ENCODE measurements at regions not wholly inside any gene's neighbourhood (a gene's known extent, or its start where the extent isn't known, plus 50 kb on each side); places are given as distances from the start of the nearest gene placed in this dataset.
A peak's percentile ranks its signal among the peaks of the same experiment; 100 is the strongest.
"Not testable (repeated sequence)": the region's sequence is repeated elsewhere in the genome, so short reads cannot be mapped to it uniquely, and the experiment has no call there.

DNA sequence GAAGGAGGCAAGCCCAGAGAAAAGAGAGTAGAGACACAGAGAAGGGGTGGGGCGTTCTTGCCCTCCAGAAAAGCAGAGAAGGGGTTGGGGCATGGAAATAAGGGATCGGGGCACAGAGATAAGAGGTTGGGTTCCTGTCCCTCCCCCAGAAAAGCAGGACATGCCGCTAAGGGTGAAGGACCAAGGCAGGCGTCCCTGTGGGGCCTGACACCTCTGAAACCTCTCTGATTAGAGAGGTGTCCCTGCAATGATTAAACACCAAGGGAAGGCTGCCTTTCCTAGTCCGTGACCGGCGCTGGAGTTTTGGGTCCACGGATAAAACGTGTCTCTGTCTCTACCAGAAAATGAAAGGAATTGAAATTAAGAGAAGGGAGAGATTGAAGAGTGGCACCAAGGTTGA lies 914.0 kb upstream of the CRIM1 start:
- H3K27ac Mint-ChIP-seq; DNase-seq (ENCODE audit: low spot score); POLR2A ChIA-PET; H3K36me3 Mint-ChIP-seq; ATAC-seq; H3K4me3 Mint-ChIP-seq; CTCF ChIA-PET; H3K9me3 Mint-ChIP-seq; H3K27me3 Mint-ChIP-seq (ENCODE audit: low read depth): not testable (repeated sequence)
- H3K4me1 Mint-ChIP-seq, result peaks cover 26% of the 10 kb centered on the region

DNA sequence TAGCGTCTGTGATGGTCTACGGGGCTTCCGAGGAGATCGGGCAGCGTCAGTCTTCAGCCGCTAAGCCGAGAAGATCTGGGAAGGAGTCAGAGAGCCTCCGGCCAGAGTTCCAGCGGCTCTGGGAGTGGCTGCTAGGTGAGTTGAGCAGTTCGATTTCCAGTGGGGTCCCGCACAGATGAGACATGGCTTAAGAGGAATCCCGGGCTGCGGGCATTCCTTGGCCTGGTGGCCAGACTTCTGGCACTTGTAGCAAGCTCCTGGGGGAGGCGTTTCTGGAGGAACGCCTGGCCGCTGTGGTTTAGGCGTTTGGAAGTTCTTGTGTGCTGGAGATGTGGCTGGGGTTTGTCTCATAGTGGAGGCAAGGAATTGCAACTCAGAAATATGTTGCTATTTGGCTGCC lies 915.3 kb upstream of the CRIM1 start:
- ATAC-seq; CTCF ChIA-PET; DNase-seq (ENCODE audit: low spot score); H3K9me3 Mint-ChIP-seq; H3K27me3 Mint-ChIP-seq (ENCODE audit: low read depth); H3K36me3 Mint-ChIP-seq; H3K27ac Mint-ChIP-seq; H3K4me3 Mint-ChIP-seq; POLR2A ChIA-PET: not testable (repeated sequence)
- H3K4me1 Mint-ChIP-seq, result peaks cover 33% of the 10 kb centered on the region

DNA sequence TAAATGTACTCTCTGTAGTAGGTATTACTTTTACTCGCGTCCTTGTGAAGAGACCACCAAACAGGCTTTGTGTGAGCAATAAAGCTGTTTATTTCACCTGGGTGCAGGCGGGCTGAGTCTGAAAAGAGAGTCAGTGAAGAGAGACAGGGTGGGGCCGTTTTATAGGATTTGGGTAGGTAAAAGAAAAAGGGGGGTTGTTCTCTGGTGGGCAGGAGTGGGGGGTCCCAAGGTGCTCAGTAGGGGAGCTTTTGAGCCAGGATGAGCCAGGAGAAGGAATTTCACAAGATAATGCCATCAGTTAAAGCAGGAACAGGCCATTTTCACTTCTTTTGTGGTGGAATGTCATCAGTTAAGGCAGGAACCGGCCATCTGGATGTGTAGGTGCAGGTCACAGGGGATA lies 918.7 kb upstream of the CRIM1 start:
- ATAC-seq (peak; percentile 57; the same call in 1 of the 2 replicates), DNase-seq (ENCODE audit: low spot score) (peak; percentile 16)
- peaks cover 21% of the 10 kb centered on the region for H3K9me3 Mint-ChIP-seq
- peak overlapping the region; percentile 71; the same call in 1 of the 2 replicates for H3K27ac Mint-ChIP-seq
- peaks cover 27% of the 10 kb centered on the region for H3K4me1 Mint-ChIP-seq
- CTCF ChIA-PET, result interaction anchor here (1.1 kb wide), 1 partner anchor 19 kb away, joined by 3 read pairs; no protein-coding TSS in a partner anchor
- H3K27me3 Mint-ChIP-seq (ENCODE audit: low read depth); POLR2A ChIA-PET; H3K4me3 Mint-ChIP-seq: not testable (repeated sequence)
- peaks cover 17% of the 10 kb centered on the region for H3K36me3 Mint-ChIP-seq

DNA sequence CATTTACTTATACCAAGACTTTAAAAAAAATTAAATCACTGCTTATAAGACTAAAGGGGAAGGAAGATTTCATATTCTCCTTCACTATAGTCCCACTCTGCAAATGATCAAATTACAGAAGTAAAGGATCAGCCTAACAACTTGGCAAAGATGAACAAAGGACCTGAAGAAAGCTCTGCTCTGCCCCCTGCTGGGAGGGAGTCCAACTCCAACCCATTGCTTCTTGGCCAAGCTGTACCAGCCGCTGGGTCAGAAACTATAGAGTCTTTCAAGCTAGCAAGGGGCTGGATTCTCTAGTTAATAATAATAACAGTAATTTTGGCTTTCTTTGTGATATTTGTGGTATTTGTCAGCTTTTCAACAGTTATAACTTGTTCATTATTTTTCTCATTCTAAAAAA lies 927.0 kb upstream of the CRIM1 start:
- POLR2A ChIA-PET, result no interaction called here
- H3K36me3 Mint-ChIP-seq, result peaks cover 2% of the 10 kb centered on the region; the same call in 1 of the 2 replicates
- 0 out of 2 replicates have a peak, but pooled peaks cover 4% of the 10 kb centered on the region for H3K4me1 Mint-ChIP-seq
- H3K27ac Mint-ChIP-seq, result no peak overlapping the region
- H3K27me3 Mint-ChIP-seq (ENCODE audit: low read depth), result no peaks in the 10 kb centered on the region
- no peak overlapping the region for H3K4me3 Mint-ChIP-seq
- ATAC-seq, result peak; percentile 84
- CTCF ChIA-PET, result interaction anchor here (0.6 to 1.5 kb wide), 7 partner anchors 10 to 454 kb away, joined by 3 to 11 read pairs (median 3); no protein-coding TSS in a partner anchor
- DNase-seq (ENCODE audit: low spot score), result peak; percentile 78
- TF ChIP-seq, protein P1, sequence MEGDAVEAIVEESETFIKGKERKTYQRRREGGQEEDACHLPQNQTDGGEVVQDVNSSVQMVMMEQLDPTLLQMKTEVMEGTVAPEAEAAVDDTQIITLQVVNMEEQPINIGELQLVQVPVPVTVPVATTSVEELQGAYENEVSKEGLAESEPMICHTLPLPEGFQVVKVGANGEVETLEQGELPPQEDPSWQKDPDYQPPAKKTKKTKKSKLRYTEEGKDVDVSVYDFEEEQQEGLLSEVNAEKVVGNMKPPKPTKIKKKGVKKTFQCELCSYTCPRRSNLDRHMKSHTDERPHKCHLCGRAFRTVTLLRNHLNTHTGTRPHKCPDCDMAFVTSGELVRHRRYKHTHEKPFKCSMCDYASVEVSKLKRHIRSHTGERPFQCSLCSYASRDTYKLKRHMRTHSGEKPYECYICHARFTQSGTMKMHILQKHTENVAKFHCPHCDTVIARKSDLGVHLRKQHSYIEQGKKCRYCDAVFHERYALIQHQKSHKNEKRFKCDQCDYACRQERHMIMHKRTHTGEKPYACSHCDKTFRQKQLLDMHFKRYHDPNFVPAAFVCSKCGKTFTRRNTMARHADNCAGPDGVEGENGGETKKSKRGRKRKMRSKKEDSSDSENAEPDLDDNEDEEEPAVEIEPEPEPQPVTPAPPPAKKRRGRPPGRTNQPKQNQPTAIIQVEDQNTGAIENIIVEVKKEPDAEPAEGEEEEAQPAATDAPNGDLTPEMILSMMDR (IDR thresholded peaks at IDR 0.05), result peak; percentile 36; the same call in 1 of the 2 replicates
- TF ChIP-seq ZNF416 (CRISPR knock-in tag; IDR thresholded peaks at IDR 0.05) (no peak), ZNF317 (CRISPR knock-in tag; IDR thresholded peaks at IDR 0.05; ENCODE audit: borderline replicate concordance, low read depth) (0 out of 2 replicates have a peak, but pooled peaks have one; percentile 36), FOXK1 (CRISPR knock-in tag; IDR thresholded peaks at IDR 0.05) (no peak), TCF7 (CRISPR knock-in tag; IDR thresholded peaks at IDR 0.05; ENCODE audit: low read depth) (no peak), ZNF232 (CRISPR knock-in tag; IDR thresholded peaks at IDR 0.05) (no peak)
- H3K9me3 Mint-ChIP-seq, result peaks cover 21% of the 10 kb centered on the region

DNA sequence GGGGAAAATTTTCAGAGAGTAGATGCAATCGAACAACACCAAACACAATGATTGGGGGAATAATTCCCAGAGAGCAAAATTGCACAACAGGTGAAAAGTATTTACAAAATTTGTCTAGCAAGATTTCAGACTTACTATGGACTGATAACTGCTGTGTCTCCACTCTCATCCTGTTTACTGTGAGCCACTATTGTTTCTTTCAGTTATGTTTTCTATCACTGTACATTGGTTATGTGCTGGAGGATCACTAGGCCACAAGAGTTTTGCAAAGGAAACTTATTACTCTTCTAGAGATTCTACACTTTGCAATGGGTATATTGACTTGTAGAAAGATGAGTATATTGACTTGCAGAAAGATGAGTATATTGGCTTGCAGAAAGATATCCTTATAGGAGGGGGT lies 934.1 kb upstream of the CRIM1 start:
- Mint-ChIP-seq H3K4me3 (no peak overlapping the region), H3K4me1 (no peaks in the 10 kb centered on the region), H3K27ac (no peak overlapping the region), H3K27me3 (ENCODE audit: low read depth) (no peaks in the 10 kb centered on the region), H3K36me3 (no peaks in the 10 kb centered on the region; the same call in 1 of the 2 replicates), H3K9me3 (peaks cover 24% of the 10 kb centered on the region)
- CTCF ChIA-PET, result no interaction called here
- ATAC-seq (no peak), DNase-seq (ENCODE audit: low spot score) (no peak)
- POLR2A ChIA-PET, result no interaction called here
- TF ChIP-seq, protein P2, sequence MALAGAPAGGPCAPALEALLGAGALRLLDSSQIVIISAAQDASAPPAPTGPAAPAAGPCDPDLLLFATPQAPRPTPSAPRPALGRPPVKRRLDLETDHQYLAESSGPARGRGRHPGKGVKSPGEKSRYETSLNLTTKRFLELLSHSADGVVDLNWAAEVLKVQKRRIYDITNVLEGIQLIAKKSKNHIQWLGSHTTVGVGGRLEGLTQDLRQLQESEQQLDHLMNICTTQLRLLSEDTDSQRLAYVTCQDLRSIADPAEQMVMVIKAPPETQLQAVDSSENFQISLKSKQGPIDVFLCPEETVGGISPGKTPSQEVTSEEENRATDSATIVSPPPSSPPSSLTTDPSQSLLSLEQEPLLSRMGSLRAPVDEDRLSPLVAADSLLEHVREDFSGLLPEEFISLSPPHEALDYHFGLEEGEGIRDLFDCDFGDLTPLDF (CRISPR knock-in tag; IDR thresholded peaks at IDR 0.05), result no peak
- TF ChIP-seq NFE2L1 (CRISPR knock-in tag; IDR thresholded peaks at IDR 0.05) (no peak), MXD4 (CRISPR knock-in tag; IDR thresholded peaks at IDR 0.05; ENCODE audit: borderline replicate concordance) (no peak), FOXK1 (CRISPR knock-in tag; IDR thresholded peaks at IDR 0.05) (no peak), JUN (CRISPR knock-in tag; IDR thresholded peaks at IDR 0.05) (no peak), CREB1 (CRISPR knock-in tag; IDR thresholded peaks at IDR 0.05) (no peak), KAT7 (CRISPR knock-in tag; IDR thresholded peaks at IDR 0.05; ENCODE audit: borderline replicate concordance) (no peak), ZBTB21 (CRISPR knock-in tag; IDR thresholded peaks at IDR 0.05; ENCODE audit: borderline replicate concordance) (no peak), ZNF423 (CRISPR knock-in tag; IDR thresholded peaks at IDR 0.05) (no peak), RORB (CRISPR knock-in tag; IDR thresholded peaks at IDR 0.05) (no peak), CBFB (CRISPR knock-in tag; IDR thresholded peaks at IDR 0.05; ENCODE audit: low read depth) (no peak), ZNF121 (CRISPR knock-in tag; IDR thresholded peaks at IDR 0.05) (no peak)
- TF ChIP-seq, protein P3, sequence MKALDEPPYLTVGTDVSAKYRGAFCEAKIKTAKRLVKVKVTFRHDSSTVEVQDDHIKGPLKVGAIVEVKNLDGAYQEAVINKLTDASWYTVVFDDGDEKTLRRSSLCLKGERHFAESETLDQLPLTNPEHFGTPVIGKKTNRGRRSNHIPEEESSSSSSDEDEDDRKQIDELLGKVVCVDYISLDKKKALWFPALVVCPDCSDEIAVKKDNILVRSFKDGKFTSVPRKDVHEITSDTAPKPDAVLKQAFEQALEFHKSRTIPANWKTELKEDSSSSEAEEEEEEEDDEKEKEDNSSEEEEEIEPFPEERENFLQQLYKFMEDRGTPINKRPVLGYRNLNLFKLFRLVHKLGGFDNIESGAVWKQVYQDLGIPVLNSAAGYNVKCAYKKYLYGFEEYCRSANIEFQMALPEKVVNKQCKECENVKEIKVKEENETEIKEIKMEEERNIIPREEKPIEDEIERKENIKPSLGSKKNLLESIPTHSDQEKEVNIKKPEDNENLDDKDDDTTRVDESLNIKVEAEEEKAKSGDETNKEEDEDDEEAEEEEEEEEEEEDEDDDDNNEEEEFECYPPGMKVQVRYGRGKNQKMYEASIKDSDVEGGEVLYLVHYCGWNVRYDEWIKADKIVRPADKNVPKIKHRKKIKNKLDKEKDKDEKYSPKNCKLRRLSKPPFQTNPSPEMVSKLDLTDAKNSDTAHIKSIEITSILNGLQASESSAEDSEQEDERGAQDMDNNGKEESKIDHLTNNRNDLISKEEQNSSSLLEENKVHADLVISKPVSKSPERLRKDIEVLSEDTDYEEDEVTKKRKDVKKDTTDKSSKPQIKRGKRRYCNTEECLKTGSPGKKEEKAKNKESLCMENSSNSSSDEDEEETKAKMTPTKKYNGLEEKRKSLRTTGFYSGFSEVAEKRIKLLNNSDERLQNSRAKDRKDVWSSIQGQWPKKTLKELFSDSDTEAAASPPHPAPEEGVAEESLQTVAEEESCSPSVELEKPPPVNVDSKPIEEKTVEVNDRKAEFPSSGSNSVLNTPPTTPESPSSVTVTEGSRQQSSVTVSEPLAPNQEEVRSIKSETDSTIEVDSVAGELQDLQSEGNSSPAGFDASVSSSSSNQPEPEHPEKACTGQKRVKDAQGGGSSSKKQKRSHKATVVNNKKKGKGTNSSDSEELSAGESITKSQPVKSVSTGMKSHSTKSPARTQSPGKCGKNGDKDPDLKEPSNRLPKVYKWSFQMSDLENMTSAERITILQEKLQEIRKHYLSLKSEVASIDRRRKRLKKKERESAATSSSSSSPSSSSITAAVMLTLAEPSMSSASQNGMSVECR (CRISPR knock-in tag; IDR thresholded peaks at IDR 0.05; ENCODE audit: borderline replicate concordance), result no peak
- TF ChIP-seq, protein P4, sequence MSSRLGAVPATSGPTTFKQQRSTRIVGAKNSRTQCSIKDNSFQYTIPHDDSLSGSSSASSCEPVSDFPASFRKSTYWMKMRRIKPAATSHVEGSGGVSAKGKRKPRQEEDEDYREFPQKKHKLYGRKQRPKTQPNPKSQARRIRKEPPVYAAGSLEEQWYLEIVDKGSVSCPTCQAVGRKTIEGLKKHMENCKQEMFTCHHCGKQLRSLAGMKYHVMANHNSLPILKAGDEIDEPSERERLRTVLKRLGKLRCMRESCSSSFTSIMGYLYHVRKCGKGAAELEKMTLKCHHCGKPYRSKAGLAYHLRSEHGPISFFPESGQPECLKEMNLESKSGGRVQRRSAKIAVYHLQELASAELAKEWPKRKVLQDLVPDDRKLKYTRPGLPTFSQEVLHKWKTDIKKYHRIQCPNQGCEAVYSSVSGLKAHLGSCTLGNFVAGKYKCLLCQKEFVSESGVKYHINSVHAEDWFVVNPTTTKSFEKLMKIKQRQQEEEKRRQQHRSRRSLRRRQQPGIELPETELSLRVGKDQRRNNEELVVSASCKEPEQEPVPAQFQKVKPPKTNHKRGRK (CRISPR knock-in tag; IDR thresholded peaks at IDR 0.05; ENCODE audit: borderline replicate concordance), result no peak

All from WTC11 (cell line).